HepG2 (cell line): ENCODE measurements at regions not wholly inside any gene's neighbourhood (a gene's known extent, or its start where the extent isn't known, plus 50 kb on each side); places are given as distances from the start of the nearest gene placed in this dataset.

Source experiments
- ATAC-seq: fragments of 200-7000 bp; cut with Tn5 transposase; 3 replicates; pipeline ENCODE4 v1.9.1; 2020; ENCODE audit warnings: mild to moderate bottlenecking, moderate library complexity
- BruUV-seq: library from RNA; stranded (reverse); fragments of 400-500 nt; replicated peaks from 2 replicates; lab custom pipeline; 2021; lab: Mats Ljungman, UMichigan
- CTCF ChIA-PET: fragments of 300-600 bp; formaldehyde crosslinking; extraction: SDS; loops from one replicate; lab custom pipeline; 2021; ENCODE audit warnings: low total read pairs, inconsistent platforms, low intra/inter-chr PET ratio; lab: Yijun Ruan, JAX
- POLR2A ChIA-PET: fragments of 350-600 bp; sonication (Branson Sonifier 250); formaldehyde crosslinking; loops from one replicate; lab custom pipeline; 2020; ENCODE audit warnings: antibody characterized with exemption, inconsistent platforms; lab: Yijun Ruan, JAX
- DNase-seq: peaks from one replicate; pipeline ENCODE4 v3.0.0-alpha.2; 2015; ENCODE audit warnings: low spot score
- FAIRE-seq: peaks from 3 replicates; lab custom pipeline; 2011; peaks lifted over from hg19 to GRCh38; lab: Jason Lieb, UNC
- H2AFZ ChIP-seq: one replicate; pipeline ENCODE4 v1.6.1; 2011; ENCODE audit warnings: low read length, inconsistent platforms
- H3K27ac ChIP-seq: fragments of 300-600 bp; 3 replicates; pipeline ENCODE4 v1.8.0; 2011; ENCODE audit warnings: mixed run types, mild to moderate bottlenecking, mixed read lengths, low read length, inconsistent platforms; ENCODE audit not compliant: insufficient read depth; ENCODE audit errors: extremely low read length
- H3K27me3 ChIP-seq, 2 experiments: fragments of 200-600 bp in 1 of 2; 2 replicates in 1 of 2; 3 replicates in 1 of 2; pipeline versions ENCODE4 v1.6.0 to v1.8.0; 2011; ENCODE audit warnings: low read length in 2 of 2, mild to moderate bottlenecking in 2 of 2, moderate library complexity in 2 of 2, inconsistent platforms in 1 of 2; ENCODE audit not compliant: insufficient read depth in 2 of 2, control insufficient read depth in 1 of 2
- H3K36me3 ChIP-seq, 2 experiments: fragments of 200-600 bp in 1 of 2; replicated peaks in 1 of 2; 2 replicates in 1 of 2; 3 replicates in 1 of 2; pipeline versions ENCODE4 v1.5.1 to v1.8.0; 2011; ENCODE audit warnings: low read length in 2 of 2, inconsistent platforms in 1 of 2; ENCODE audit not compliant: insufficient read depth in 2 of 2, control insufficient read depth in 1 of 2
- H3K4me1 ChIP-seq: 2 replicates; pipeline ENCODE4 v1.5.1; 2012; ENCODE audit warnings: low read length, inconsistent platforms; ENCODE audit not compliant: insufficient read depth
- H3K4me2 ChIP-seq: 2 replicates; pipeline ENCODE4 v1.6.0; 2011; ENCODE audit warnings: low read depth, low read length, inconsistent platforms
- H3K4me3 ChIP-seq, 3 experiments: fragments of 200-600 bp in 1 of 3; sonication (generic), shearing (Covaris generic) in 1 of 3; replicated peaks in 1 of 3; 2 replicates each; pipeline ENCODE4 v1.5.1; 2011 to 2016; ENCODE audit warnings: low read length in 3 of 3, inconsistent platforms in 2 of 3, low read depth in 2 of 3, mild to moderate bottlenecking in 2 of 3, control low read depth in 1 of 3, mixed read lengths in 1 of 3; ENCODE audit not compliant: insufficient read depth in 1 of 3
- H3K79me2 ChIP-seq: one replicate; pipeline ENCODE4 v1.6.1; 2011; ENCODE audit warnings: low read length, inconsistent platforms; ENCODE audit not compliant: insufficient read depth
- H3K9ac ChIP-seq: 2 replicates; pipeline ENCODE4 v1.6.0; 2011; ENCODE audit warnings: mild to moderate bottlenecking, low read depth, low read length, inconsistent platforms; ENCODE audit not compliant: insufficient read depth
- H3K9me3 ChIP-seq: 2 replicates; pipeline ENCODE4 v1.5.1; 2012; ENCODE audit warnings: mild to moderate bottlenecking, low read length
- H4K20me1 ChIP-seq: 2 replicates; pipeline ENCODE4 v1.6.0; 2011; ENCODE audit warnings: inconsistent platforms, mild to moderate bottlenecking, low read length, moderate library complexity; ENCODE audit not compliant: insufficient read depth
- AKNA ChIP-seq: sonication (generic); formaldehyde crosslinking; IDR thresholded peaks from 2 replicates; pipeline ENCODE4 v1.4.0; 2020; ENCODE audit warnings: missing genetic modification reagents, borderline replicate concordance
- HCFC1 ChIP-seq: fragments of 150-350 bp; IDR thresholded peaks from 2 replicates; pipeline ENCODE4 v1.6.1; 2014; ENCODE audit warnings: low read depth, low read length
- HDAC2 ChIP-seq: sonication (generic); formaldehyde crosslinking; IDR thresholded peaks from 2 replicates; pipeline ENCODE4 v1.4.0; 2020; ENCODE audit warnings: missing genetic modification reagents
- HNRNPLL ChIP-seq: fragments of 200-400 bp; formaldehyde crosslinking; IDR thresholded peaks from 2 replicates; pipeline ENCODE4 v1.6.1; 2017; ENCODE audit warnings: mild to moderate bottlenecking, low read depth, low read length; ENCODE audit not compliant: poor library complexity, severe bottlenecking
- IKZF4 ChIP-seq: sonication (generic); formaldehyde crosslinking; IDR thresholded peaks from 2 replicates; pipeline ENCODE4 v1.5.1; 2020; ENCODE audit warnings: borderline replicate concordance, mild to moderate bottlenecking, low read depth, missing genetic modification reagents; ENCODE audit errors: not compliant biosample characterization
- MTERF4 ChIP-seq: sonication (generic); formaldehyde crosslinking; IDR thresholded peaks from 2 replicates; pipeline ENCODE4 v1.8.0; 2023; ENCODE audit warnings: mild to moderate bottlenecking, missing genetic modification reagents
- NR1H2 ChIP-seq: sonication (generic); formaldehyde crosslinking; IDR thresholded peaks from 2 replicates; pipeline ENCODE4 v1.8.1; 2022; ENCODE audit warnings: low read depth, missing genetic modification reagents, borderline replicate concordance
- TEAD3 ChIP-seq: optimal IDR thresholded peaks from 2 replicates; pipeline ENCODE3; 2016; ENCODE audit warnings: borderline replicate concordance
- TFAP4 ChIP-seq: sonication (generic); IDR thresholded peaks from 2 replicates; pipeline ENCODE4 v1.6.1; 2016; ENCODE audit warnings: low read depth, borderline replicate concordance
- TIGD3 ChIP-seq: sonication (generic); formaldehyde crosslinking; IDR thresholded peaks from 2 replicates; pipeline ENCODE4 v1.5.1; 2020; ENCODE audit warnings: mild to moderate bottlenecking, missing genetic modification reagents, borderline replicate concordance
- ZNF431 ChIP-seq: sonication (generic); formaldehyde crosslinking; IDR thresholded peaks from 2 replicates; pipeline ENCODE4 v1.9.0; 2022; ENCODE audit warnings: missing genetic modification reagents, low read depth, mild to moderate bottlenecking, borderline replicate concordance
- ZNF563 ChIP-seq: sonication (generic); formaldehyde crosslinking; IDR thresholded peaks from 2 replicates; pipeline ENCODE4 v1.8.0; 2022; ENCODE audit warnings: mild to moderate bottlenecking, moderate library complexity, missing genetic modification reagents
- ZNF678 ChIP-seq: sonication (generic); formaldehyde crosslinking; IDR thresholded peaks from 2 replicates; pipeline ENCODE4 v1.4.0; 2020; ENCODE audit warnings: mild to moderate bottlenecking, missing genetic modification reagents
- WGBS: methylation state at CpG from one replicate; pipeline ENCODE4 v1.1.6; 2017; ENCODE audit warnings: low lambda C conversion rate; 5-methylcytosine and 5-hydroxymethylcytosine counted together
- in situ Hi-C: cut with HindIII; loops from 2 replicates; pipeline ENCODE4 v1.10.0; 2017; ENCODE audit warnings: low pct_unique_long_range_greater_than_20kb; ENCODE audit not compliant: extremely low pct_ligation_motif_present
- intact Hi-C: fragments of 100-400 bp; cut with micrococcal nuclease; formaldehyde crosslinking; loops from one replicate; pipeline ENCODE4 v1.10.0; 2022; ENCODE audit not compliant: unreplicated experiment

GRCh38 chr3:34247401-34247800 lies 449.0 kb downstream of the PDCD6IP start:
- H3K36me3 ChIP-seq, result no peaks in the 10 kb centered on the region
- no peak for DNase-seq
- FAIRE-seq, result no peak
- no peak for ATAC-seq
- H3K4me2 ChIP-seq, result no peak overlapping the region
- ChIA-PET CTCF (no interaction called here), POLR2A (no interaction called here)
- no peaks in the 10 kb centered on the region for H3K4me1 ChIP-seq
- no peak overlapping the region for H3K9ac ChIP-seq
- H2AFZ ChIP-seq, result no peak overlapping the region
- no TSS peak for BruUV-seq
- intact Hi-C loops, result no loop called here
- no peaks in the 10 kb centered on the region for H4K20me1 ChIP-seq
- TF ChIP-seq IKZF4 (CRISPR knock-in tag) (no peak), TFAP4 (no peak), HNRNPLL (no peak), HCFC1 (no peak), ZNF678 (CRISPR knock-in tag) (no peak), TIGD3 (CRISPR knock-in tag) (no peak), TEAD3 (CRISPR knock-in tag) (no peak), AKNA (no peak), ZNF563 (CRISPR knock-in tag) (no peak), MTERF4 (CRISPR knock-in tag) (no peak), HDAC2 (no peak), ZNF431 (CRISPR knock-in tag) (no peak), NR1H2 (no peak)
- in situ Hi-C loops, result no loop called here
- H3K27me3 ChIP-seq, result no peaks in the 10 kb centered on the region
- no peak overlapping the region for H3K27ac ChIP-seq
- no peak overlapping the region for H3K4me3 ChIP-seq
- H3K9me3 ChIP-seq, result no peaks in the 10 kb centered on the region
- 3% methylated on average over 1 of the region's 1 CpG for WGBS
- no peaks in the 10 kb centered on the region for H3K79me2 ChIP-seq
